DOHH2 (cell line): ENCODE measurements at regions not wholly inside any gene's neighbourhood (a gene's known extent, or its start where the extent isn't known, plus 50 kb on each side); places are given as distances from the start of the nearest gene placed in this dataset.

Experiments used
- CTCF ChIP-seq: fragments of 200-600 bp; sonication (generic); IDR thresholded peaks from one replicate; pipeline ENCODE4 v1.5.1; 2014; ENCODE audit warnings: antibody characterized with exemption, mild to moderate bottlenecking, low read depth, low read length; ENCODE audit not compliant: poor library complexity, severe bottlenecking
- EZH2phosphoT487 ChIP-seq: fragments of 200-600 bp; sonication (generic); IDR thresholded peaks from 2 replicates; pipeline ENCODE4 v1.6.1; 2017; ENCODE audit warnings: borderline replicate concordance, mild to moderate bottlenecking, antibody characterized with exemption, low read length, moderate library complexity, mixed read lengths

- TF ChIP-seq EZH2phosphoT487, result no peak
- TF ChIP-seq CTCF, result no peak
These were observed 406.0 kb downstream of the CCDC85A start for GRCh38 chr2:56589835-56590234.
